ENCODE measurements at regions not wholly inside any gene's neighbourhood (a gene's known extent, or its start where the extent isn't known, plus 50 kb on each side); places are given as distances from the start of the nearest gene placed in this dataset.

GRCh38 chr11:95432714-95433503 lies 201.9 kb upstream of the SESN3 start:
- Histone ChIP-seq H3K4ac (ENCODE audit: low read depth, low read length) (no peak overlapping the region), H3K4me1 (ENCODE audit: control insufficient read depth, insufficient read depth, low read length) (no peaks in the 10 kb centered on the region), H2BK15ac (ENCODE audit: low read depth, low read length) (no peak overlapping the region), H3K9me1 (ENCODE audit: insufficient read depth, low read length) (no peaks in the 10 kb centered on the region), H4K20me1 (ENCODE audit: insufficient read depth, low read length) (no peaks in the 10 kb centered on the region), H2AK5ac (ENCODE audit: low read depth, low read length) (no peak overlapping the region), H2AFZ (replicated peaks; ENCODE audit: low read length, poor library complexity) (no peak overlapping the region), H3K9ac (ENCODE audit: low read depth, low read length) (no peak overlapping the region), H3K36me3 (ENCODE audit: control insufficient read depth, insufficient read depth, low read length) (no peaks in the 10 kb centered on the region), H2BK5ac (ENCODE audit: low read depth, low read length, poor library complexity, severe bottlenecking) (no peak overlapping the region), H3K4me3 (ENCODE audit: insufficient read depth, low read depth, low read length) (no peak overlapping the region), H4K5ac (ENCODE audit: low read depth, low read length) (no peak overlapping the region), H3K79me1 (ENCODE audit: low read depth in 1 of 2, low read length in 2 of 2) (no peaks in the 10 kb centered on the region), H2AK9ac (replicated peaks; ENCODE audit: low read depth, low read length, poor library complexity) (no peak overlapping the region), H4K8ac (ENCODE audit: low read depth in 2 of 2, low read length in 2 of 2) (no peak overlapping the region), H3K9me3 (ENCODE audit: control insufficient read depth, insufficient read depth, low read length) (no peaks in the 10 kb centered on the region), H3K56ac (ENCODE audit: extremely low read depth, insufficient read depth, low read length) (no peak overlapping the region), H2BK20ac (ENCODE audit: low read depth, low read length) (no peak overlapping the region), H3K27me3 (ENCODE audit: control insufficient read depth, insufficient read depth, low read length) (no peaks in the 10 kb centered on the region; the same call in 1 of the 2 replicates), H3K27ac (ENCODE audit: insufficient read depth, low read length) (no peak overlapping the region), H3K23ac (ENCODE audit: low read depth, low read length) (no peak overlapping the region), H3K18ac (ENCODE audit: low read depth, low read length) (no peak overlapping the region), H2BK120ac (ENCODE audit: low read depth, low read length) (no peak overlapping the region), H3K14ac (replicated peaks; ENCODE audit: low read depth, low read length) (no peak overlapping the region), H4K91ac (ENCODE audit: insufficient read depth, low read depth, low read length) (no peak overlapping the region), H3K4me2 (ENCODE audit: low read depth, low read length) (no peak overlapping the region)
- WGBS, 2 experiments (ENCODE audit: extremely low coverage in 2 of 2, insufficient read length in 1 of 2) = 40% methylated on average over 1 of the region's 4 CpGs; no CpG with 5 or more reads in 1 of the 2 experiments
- intact Hi-C loops (cut with micrococcal nuclease) (no loop called here), dilution Hi-C loops (cut with HindIII; ENCODE audit: low sequenced_read_pairs, unreplicated experiment) (no loop called here), in situ Hi-C loops (cut with MboI; ENCODE audit: low sequenced_read_pairs) (no loop called here)
- ChIA-PET CTCF (no interaction called here), POLR2A (ENCODE audit: unreplicated experiment) (no interaction called here)
- no TSS peak for BruUV-seq (replicated peaks)
- TF ChIP-seq RAD21 (IDR thresholded peaks at IDR 0.05; ENCODE audit: low read length) (no peak), POLR2A (IDR thresholded peaks at IDR 0.05; ENCODE audit: low read depth, low read length) (no peak)
- TF ChIP-seq, protein P1, sequence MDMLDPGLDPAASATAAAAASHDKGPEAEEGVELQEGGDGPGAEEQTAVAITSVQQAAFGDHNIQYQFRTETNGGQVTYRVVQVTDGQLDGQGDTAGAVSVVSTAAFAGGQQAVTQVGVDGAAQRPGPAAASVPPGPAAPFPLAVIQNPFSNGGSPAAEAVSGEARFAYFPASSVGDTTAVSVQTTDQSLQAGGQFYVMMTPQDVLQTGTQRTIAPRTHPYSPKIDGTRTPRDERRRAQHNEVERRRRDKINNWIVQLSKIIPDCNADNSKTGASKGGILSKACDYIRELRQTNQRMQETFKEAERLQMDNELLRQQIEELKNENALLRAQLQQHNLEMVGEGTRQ (IDR thresholded peaks at IDR 0.05; ENCODE audit: low read depth, low read length) = no peak
- DNase-seq (no peak), ATAC-seq (ENCODE audit: low read depth) (no peak)

Data from IMR-90 (cell line).